Esophagus muscularis mucosa (tissue), 3 donors: ENCODE measurements at regions not wholly inside any gene's neighbourhood (a gene's known extent, or its start where the extent isn't known, plus 50 kb on each side); places are given as distances from the start of the nearest gene placed in this dataset.
"Not testable (repeated sequence)": the region's sequence is repeated elsewhere in the genome, so short reads cannot be mapped to it uniquely, and the experiment has no call there.

Source experiments
- CTCF ChIP-seq, 3 experiments: fragments of 200-600 bp in 2 of 3; fragments of 450-650 bp in 1 of 3; sonication (generic) in 2 of 3; IDR thresholded peaks; one replicate each; pipeline ENCODE4 v1.5.1; 2017 to 2019; ENCODE audit warnings: antibody characterized with exemption in 3 of 3, mild to moderate bottlenecking in 2 of 3, moderate library complexity in 1 of 3
- EP300 ChIP-seq: sonication (generic); formaldehyde crosslinking; IDR thresholded peaks from one replicate; pipeline ENCODE4 v1.6.1; 2017; ENCODE audit warnings: antibody characterized with exemption

GRCh38 chr15:31643955-31644354 lies 317.3 kb downstream of the KLF13 start:
- not testable (repeated sequence) for TF ChIP-seq CTCF (IDR thresholded peaks at IDR 0.05); EP300
